Esophagus muscularis mucosa (tissue), 4 donors: ENCODE measurements at regions not wholly inside any gene's neighbourhood (a gene's known extent, or its start where the extent isn't known, plus 50 kb on each side); places are given as distances from the start of the nearest gene placed in this dataset.

Source experiments
- DNase-seq: peaks from one replicate; pipeline ENCODE4 v3.0.0-alpha.2; 2017; ENCODE audit errors: extremely low spot score
- H3K27ac ChIP-seq, 4 donors: fragments of 200-600 bp; sonication (generic); replicated peaks in 1 of 4; 1 replicate in 3 of 4; 2 replicates in 1 of 4; pipeline ENCODE4 v1.5.1; 2016 to 2019; ENCODE audit warnings: mild to moderate bottlenecking in 1 of 4
- H3K27me3 ChIP-seq, 4 donors: fragments of 200-600 bp; sonication (generic); one replicate each; pipeline versions ENCODE4 v1.5.1 to v1.6.0; 2016 to 2019
- H3K36me3 ChIP-seq, 4 donors: fragments of 200-600 bp; sonication (generic); one replicate each; pipeline ENCODE4 v1.5.1; 2016 to 2019
- H3K4me1 ChIP-seq, 4 donors: fragments of 200-600 bp; sonication (generic); one replicate each; pipeline ENCODE4 v1.5.1; 2016 to 2019
- H3K4me3 ChIP-seq, 4 donors: fragments of 200-600 bp; sonication (generic); 1 replicate in 2 of 4; 2 replicates in 2 of 4; pipeline ENCODE4 v1.5.1; 2016 to 2019; ENCODE audit warnings: mild to moderate bottlenecking in 4 of 4, moderate library complexity in 1 of 4
- H3K9me3 ChIP-seq, 4 donors: fragments of 200-600 bp; sonication (generic); 1 replicate in 3 of 4; 2 replicates in 1 of 4; pipeline ENCODE4 v1.5.1; 2016 to 2019
- EP300 ChIP-seq: sonication (generic); formaldehyde crosslinking; IDR thresholded peaks from one replicate; pipeline ENCODE4 v1.6.1; 2017; ENCODE audit warnings: antibody characterized with exemption
- POLR2A ChIP-seq: fragments of 450-650 bp; IDR thresholded peaks from one replicate; pipeline ENCODE4 v1.6.1; 2017; ENCODE audit warnings: antibody characterized with exemption, moderate library complexity, mild to moderate bottlenecking, low read depth
- POLR2AphosphoS5 ChIP-seq, 2 donors: sonication (generic); formaldehyde crosslinking; IDR thresholded peaks; one replicate each; pipeline ENCODE4 v1.6.1; 2017; ENCODE audit warnings: antibody characterized with exemption in 2 of 2
- WGBS: methylation state at CpG from one replicate; pipeline ENCODE4 v1.1.5; 2018; 5-methylcytosine and 5-hydroxymethylcytosine counted together
- intact Hi-C: fragments of 100-400 bp; cut with DNase I; formaldehyde crosslinking; loops from one replicate; pipeline ENCODE4 v1.15.1; 2023
- TF ChIP-seq, protein P1 (sequence below), 3 experiments: fragments of 200-600 bp in 2 of 3; fragments of 450-650 bp in 1 of 3; sonication (generic) in 2 of 3; IDR thresholded peaks; one replicate each; pipeline ENCODE4 v1.5.1; 2017 to 2019; ENCODE audit warnings: antibody characterized with exemption in 3 of 3, mild to moderate bottlenecking in 2 of 3, moderate library complexity in 1 of 3

GRCh38 chr10:62459072-62459471 is 84.9 kb downstream of the ZNF365 start:
- 32% methylated on average over 1 of the region's 1 CpG for WGBS
- intact Hi-C loops, result no loop called here
- Histone ChIP-seq H3K27me3 (no peaks in the 10 kb centered on the region), H3K36me3 (no peaks in the 10 kb centered on the region), H3K4me1 (peaks cover 0 to 5% (median 2%) of the 10 kb centered on the region in 4 donors), H3K27ac (no peak overlapping the region), H3K9me3 (no peaks in the 10 kb centered on the region), H3K4me3 (no peak overlapping the region)
- no peak for DNase-seq
- TF ChIP-seq, protein P1, sequence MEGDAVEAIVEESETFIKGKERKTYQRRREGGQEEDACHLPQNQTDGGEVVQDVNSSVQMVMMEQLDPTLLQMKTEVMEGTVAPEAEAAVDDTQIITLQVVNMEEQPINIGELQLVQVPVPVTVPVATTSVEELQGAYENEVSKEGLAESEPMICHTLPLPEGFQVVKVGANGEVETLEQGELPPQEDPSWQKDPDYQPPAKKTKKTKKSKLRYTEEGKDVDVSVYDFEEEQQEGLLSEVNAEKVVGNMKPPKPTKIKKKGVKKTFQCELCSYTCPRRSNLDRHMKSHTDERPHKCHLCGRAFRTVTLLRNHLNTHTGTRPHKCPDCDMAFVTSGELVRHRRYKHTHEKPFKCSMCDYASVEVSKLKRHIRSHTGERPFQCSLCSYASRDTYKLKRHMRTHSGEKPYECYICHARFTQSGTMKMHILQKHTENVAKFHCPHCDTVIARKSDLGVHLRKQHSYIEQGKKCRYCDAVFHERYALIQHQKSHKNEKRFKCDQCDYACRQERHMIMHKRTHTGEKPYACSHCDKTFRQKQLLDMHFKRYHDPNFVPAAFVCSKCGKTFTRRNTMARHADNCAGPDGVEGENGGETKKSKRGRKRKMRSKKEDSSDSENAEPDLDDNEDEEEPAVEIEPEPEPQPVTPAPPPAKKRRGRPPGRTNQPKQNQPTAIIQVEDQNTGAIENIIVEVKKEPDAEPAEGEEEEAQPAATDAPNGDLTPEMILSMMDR (IDR thresholded peaks at IDR 0.05), result no peak
- TF ChIP-seq EP300 (no peak), POLR2AphosphoS5 (IDR thresholded peaks at IDR 0.05) (peak in 1 of 2 donors; percentile 62), POLR2A (no peak)

DNA sequence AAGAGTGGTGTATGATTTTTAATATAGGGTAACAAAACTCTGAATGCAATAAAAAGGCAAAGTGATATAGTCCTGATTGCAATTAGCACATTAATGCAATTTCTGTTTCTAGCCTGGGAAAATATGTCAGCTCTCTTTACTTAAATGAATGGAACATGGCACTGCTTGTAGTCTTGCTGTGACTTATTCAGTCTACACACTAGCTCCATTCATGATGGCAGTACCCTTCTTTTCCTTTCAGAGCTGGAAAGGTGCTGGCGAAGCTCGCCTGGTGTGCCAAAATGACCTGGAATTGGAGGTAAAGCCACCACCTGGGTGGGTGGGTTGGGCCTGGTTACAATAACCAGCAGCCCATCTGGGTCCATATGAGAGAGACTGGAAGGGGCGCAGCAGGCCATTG is 85.3 kb downstream of the ZNF365 start:
- intact Hi-C loops, result no loop called here
- peaks cover 0 to 5% (median 2%) of the 10 kb centered on the region in 4 donors for H3K4me1 ChIP-seq
- WGBS, result 88% methylated on average over 3 of the region's 3 CpGs
- TF ChIP-seq POLR2AphosphoS5 (IDR thresholded peaks at IDR 0.05), result no peak
- TF ChIP-seq, protein P1 (IDR thresholded peaks at IDR 0.05), result no peak
- no peak for TF ChIP-seq POLR2A
- no peak for TF ChIP-seq EP300
- no peaks in the 10 kb centered on the region for H3K9me3 ChIP-seq
- DNase-seq, result no peak
- H3K36me3 ChIP-seq, result no peaks in the 10 kb centered on the region
- no peak overlapping the region for H3K27ac ChIP-seq
- H3K27me3 ChIP-seq, result no peaks in the 10 kb centered on the region
- no peak overlapping the region for H3K4me3 ChIP-seq

DNA sequence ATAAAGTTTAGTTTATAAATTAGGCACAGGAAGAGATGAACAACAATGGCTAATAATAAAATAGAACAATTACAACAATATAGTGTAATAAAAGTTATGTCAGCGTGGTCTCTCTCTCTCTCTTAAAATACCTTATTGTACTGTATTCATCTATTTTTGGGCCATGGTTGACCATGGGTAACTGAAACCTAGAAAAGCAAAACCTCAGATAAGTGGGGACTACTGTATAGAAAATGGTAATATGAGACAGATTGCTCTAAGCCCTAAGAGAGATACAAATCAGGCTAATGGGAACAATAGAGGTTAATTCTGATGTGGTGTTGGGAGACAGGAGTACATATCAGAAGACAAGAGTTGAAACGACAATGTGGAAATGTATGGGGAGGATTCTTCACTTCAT is 86.2 kb downstream of the ZNF365 start:
- no peak overlapping the region for H3K27ac ChIP-seq
- H3K4me1 ChIP-seq, result peaks cover 0 to 5% (median 0%) of the 10 kb centered on the region in 4 donors
- peaks cover 0 to 4% (median 0%) of the 10 kb centered on the region in 4 donors for H3K9me3 ChIP-seq
- DNase-seq, result no peak
- no peak for TF ChIP-seq POLR2A
- no peak for TF ChIP-seq EP300
- TF ChIP-seq, protein P1 (IDR thresholded peaks at IDR 0.05), result no peak
- no peak for TF ChIP-seq POLR2AphosphoS5 (IDR thresholded peaks at IDR 0.05)
- H3K4me3 ChIP-seq, result no peak overlapping the region
- intact Hi-C loops, result no loop called here
- H3K36me3 ChIP-seq, result no peaks in the 10 kb centered on the region
- WGBS, result 97% methylated on average over 2 of the region's 2 CpGs
- no peaks in the 10 kb centered on the region for H3K27me3 ChIP-seq

DNA sequence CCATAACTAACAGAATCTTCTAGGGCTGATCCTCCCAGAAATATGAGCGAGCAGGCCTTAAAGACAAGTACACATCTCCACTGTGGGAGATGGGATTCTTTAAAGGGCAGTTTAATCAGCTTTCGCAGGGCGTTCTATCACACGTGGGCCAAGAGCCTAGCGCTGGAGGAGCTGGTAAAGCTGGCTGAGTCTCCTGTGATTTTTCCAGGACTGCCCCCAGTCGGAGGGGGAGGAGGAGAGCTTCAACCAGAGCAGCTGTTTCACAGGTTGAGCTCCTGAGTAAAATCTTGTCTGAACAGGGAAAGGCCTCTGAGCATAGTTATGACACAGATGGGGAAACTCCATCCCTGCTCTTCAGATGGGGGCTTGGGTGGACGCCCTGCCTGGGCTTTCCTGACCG is 87.0 kb downstream of the ZNF365 start:
- intact Hi-C loops, result no loop called here
- TF ChIP-seq, protein P1 (IDR thresholded peaks at IDR 0.05), result no peak
- no peak for TF ChIP-seq POLR2AphosphoS5 (IDR thresholded peaks at IDR 0.05)
- no peak for TF ChIP-seq EP300
- no peak for TF ChIP-seq POLR2A
- 64% methylated on average over 8 of the region's 8 CpGs for WGBS
- Histone ChIP-seq H3K4me3 (no peak overlapping the region), H3K9me3 (peaks cover 0 to 6% (median 0%) of the 10 kb centered on the region in 4 donors), H3K36me3 (no peaks in the 10 kb centered on the region), H3K27me3 (no peaks in the 10 kb centered on the region), H3K27ac (no peak overlapping the region), H3K4me1 (peaks cover 0 to 5% (median 0%) of the 10 kb centered on the region in 4 donors)
- no peak for DNase-seq

DNA sequence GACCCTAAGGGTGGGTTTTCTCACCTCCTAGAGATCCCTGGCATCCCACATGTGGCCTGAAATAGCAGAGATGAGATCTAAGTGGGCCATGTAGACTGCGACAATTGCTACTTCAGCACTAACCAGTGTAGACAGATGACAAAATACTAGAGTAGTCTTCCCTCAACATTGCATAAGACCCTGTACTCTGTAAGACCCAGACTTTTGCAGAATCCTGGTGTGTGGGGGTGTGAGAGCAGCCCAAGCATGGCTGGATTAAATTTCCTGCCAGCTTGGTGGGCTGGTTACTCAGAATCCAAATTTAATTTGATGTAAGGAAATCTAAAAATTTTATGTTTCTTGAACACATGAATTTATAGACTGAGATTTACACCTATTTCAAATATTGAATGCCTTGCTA is 88.3 kb downstream of the ZNF365 start:
- Histone ChIP-seq H3K4me1 (peaks cover 0 to 5% (median 0%) of the 10 kb centered on the region in 4 donors), H3K4me3 (no peak overlapping the region), H3K36me3 (no peaks in the 10 kb centered on the region), H3K9me3 (peaks cover 0 to 6% (median 0%) of the 10 kb centered on the region in 4 donors), H3K27me3 (no peaks in the 10 kb centered on the region), H3K27ac (no peak overlapping the region)
- TF ChIP-seq EP300 (no peak), POLR2A (no peak)
- 91% methylated on average over 1 of the region's 1 CpG for WGBS
- no peak for DNase-seq
- intact Hi-C loops, result no loop called here
